ENCODE measurements at regions not wholly inside any gene's neighbourhood (a gene's known extent, or its start where the extent isn't known, plus 50 kb on each side); places are given as distances from the start of the nearest gene placed in this dataset.

DNA sequence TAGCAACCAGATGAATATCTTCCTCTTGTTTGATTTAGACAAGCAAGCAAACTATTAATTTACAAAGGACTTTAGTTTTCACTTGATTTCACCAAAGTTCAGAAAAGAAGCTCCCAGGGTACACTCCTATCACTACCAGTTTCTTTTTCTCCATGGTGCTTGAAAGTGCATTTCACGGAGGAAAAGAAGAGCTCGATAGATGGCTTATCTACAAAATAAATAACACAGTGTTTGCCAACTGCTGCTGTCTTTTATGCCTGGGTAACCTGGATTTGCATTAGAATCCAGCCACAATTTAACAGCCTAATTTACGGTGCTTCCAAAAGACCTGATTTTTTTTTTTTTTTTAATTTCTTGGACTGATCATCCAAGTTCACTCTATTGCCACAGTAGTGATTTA is 275.7 kb downstream of the GPR37 start (continued):
- TF ChIP-seq, protein P1, sequence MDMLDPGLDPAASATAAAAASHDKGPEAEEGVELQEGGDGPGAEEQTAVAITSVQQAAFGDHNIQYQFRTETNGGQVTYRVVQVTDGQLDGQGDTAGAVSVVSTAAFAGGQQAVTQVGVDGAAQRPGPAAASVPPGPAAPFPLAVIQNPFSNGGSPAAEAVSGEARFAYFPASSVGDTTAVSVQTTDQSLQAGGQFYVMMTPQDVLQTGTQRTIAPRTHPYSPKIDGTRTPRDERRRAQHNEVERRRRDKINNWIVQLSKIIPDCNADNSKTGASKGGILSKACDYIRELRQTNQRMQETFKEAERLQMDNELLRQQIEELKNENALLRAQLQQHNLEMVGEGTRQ (IDR thresholded peaks at IDR 0.05; ENCODE audit: low read depth, low read length) = no peak
- TF ChIP-seq, protein P1 (CRISPR knock-in tag; IDR thresholded peaks at IDR 0.05; ENCODE audit: borderline replicate concordance) = no peak
- TF ChIP-seq ZC3H4 (CRISPR knock-in tag; IDR thresholded peaks at IDR 0.05; ENCODE audit: borderline replicate concordance) (no peak), FOXP1 (IDR thresholded peaks at IDR 0.05) (no peak), FOXP1 (CRISPR knock-in tag; IDR thresholded peaks at IDR 0.05) (peak; percentile 31; the same call in 1 of the 2 replicates), CREB1 (IDR thresholded peaks at IDR 0.05) (no peak), CREB1 (CRISPR knock-in tag; IDR thresholded peaks at IDR 0.05) (no peak), KDM1A (CRISPR knock-in tag; IDR thresholded peaks at IDR 0.05) (no peak), ZFP36L1 (CRISPR knock-in tag; IDR thresholded peaks at IDR 0.05) (no peak), SOX6 (IDR thresholded peaks at IDR 0.05) (no peak), SOX6 (CRISPR knock-in tag; IDR thresholded peaks at IDR 0.05) (0 out of 2 replicates have a peak, but pooled peaks have one; percentile 20), FOXM1 (CRISPR knock-in tag; IDR thresholded peaks at IDR 0.05) (no peak)
- TF ChIP-seq, protein P2, sequence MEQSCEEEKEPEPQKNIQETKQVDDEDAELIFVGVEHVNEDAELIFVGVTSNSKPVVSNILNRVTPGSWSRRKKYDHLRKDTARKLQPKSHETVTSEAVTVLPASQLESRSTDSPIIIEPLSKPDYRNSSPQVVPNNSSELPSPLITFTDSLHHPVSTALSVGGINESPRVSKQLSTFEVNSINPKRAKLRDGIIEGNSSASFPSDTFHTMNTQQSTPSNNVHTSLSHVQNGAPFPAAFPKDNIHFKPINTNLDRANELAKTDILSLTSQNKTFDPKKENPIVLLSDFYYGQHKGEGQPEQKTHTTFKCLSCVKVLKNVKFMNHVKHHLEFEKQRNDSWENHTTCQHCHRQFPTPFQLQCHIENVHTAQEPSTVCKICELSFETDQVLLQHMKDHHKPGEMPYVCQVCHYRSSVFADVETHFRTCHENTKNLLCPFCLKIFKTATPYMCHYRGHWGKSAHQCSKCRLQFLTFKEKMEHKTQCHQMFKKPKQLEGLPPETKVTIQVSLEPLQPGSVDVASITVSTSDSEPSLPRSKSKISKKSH (CRISPR knock-in tag; IDR thresholded peaks at IDR 0.05; ENCODE audit: borderline replicate concordance) = no peak
- TF ChIP-seq, protein P3, sequence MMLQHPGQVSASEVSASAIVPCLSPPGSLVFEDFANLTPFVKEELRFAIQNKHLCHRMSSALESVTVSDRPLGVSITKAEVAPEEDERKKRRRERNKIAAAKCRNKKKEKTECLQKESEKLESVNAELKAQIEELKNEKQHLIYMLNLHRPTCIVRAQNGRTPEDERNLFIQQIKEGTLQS (CRISPR knock-in tag; IDR thresholded peaks at IDR 0.05) = no peak
- TF ChIP-seq, protein P4, sequence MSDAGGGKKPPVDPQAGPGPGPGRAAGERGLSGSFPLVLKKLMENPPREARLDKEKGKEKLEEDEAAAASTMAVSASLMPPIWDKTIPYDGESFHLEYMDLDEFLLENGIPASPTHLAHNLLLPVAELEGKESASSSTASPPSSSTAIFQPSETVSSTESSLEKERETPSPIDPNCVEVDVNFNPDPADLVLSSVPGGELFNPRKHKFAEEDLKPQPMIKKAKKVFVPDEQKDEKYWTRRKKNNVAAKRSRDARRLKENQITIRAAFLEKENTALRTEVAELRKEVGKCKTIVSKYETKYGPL (CRISPR knock-in tag; IDR thresholded peaks at IDR 0.05) = no peak
- TF ChIP-seq, protein P5, sequence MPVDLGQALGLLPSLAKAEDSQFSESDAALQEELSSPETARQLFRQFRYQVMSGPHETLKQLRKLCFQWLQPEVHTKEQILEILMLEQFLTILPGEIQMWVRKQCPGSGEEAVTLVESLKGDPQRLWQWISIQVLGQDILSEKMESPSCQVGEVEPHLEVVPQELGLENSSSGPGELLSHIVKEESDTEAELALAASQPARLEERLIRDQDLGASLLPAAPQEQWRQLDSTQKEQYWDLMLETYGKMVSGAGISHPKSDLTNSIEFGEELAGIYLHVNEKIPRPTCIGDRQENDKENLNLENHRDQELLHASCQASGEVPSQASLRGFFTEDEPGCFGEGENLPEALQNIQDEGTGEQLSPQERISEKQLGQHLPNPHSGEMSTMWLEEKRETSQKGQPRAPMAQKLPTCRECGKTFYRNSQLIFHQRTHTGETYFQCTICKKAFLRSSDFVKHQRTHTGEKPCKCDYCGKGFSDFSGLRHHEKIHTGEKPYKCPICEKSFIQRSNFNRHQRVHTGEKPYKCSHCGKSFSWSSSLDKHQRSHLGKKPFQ (CRISPR knock-in tag; IDR thresholded peaks at IDR 0.05; ENCODE audit: insufficient replicate concordance) = no peak
- TF ChIP-seq, protein P6, sequence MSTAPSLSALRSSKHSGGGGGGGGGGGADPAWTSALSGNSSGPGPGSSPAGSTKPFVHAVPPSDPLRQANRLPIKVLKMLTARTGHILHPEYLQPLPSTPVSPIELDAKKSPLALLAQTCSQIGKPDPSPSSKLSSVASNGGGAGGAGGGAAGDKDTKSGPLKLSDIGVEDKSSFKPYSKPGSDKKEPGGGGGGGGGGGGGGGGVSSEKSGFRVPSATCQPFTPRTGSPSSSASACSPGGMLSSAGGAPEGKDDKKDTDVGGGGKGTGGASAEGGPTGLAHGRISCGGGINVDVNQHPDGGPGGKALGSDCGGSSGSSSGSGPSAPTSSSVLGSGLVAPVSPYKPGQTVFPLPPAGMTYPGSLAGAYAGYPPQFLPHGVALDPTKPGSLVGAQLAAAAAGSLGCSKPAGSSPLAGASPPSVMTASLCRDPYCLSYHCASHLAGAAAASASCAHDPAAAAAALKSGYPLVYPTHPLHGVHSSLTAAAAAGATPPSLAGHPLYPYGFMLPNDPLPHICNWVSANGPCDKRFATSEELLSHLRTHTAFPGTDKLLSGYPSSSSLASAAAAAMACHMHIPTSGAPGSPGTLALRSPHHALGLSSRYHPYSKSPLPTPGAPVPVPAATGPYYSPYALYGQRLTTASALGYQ (CRISPR knock-in tag; IDR thresholded peaks at IDR 0.05) = 0 out of 2 replicates have a peak, but pooled peaks have one; percentile 22
- TF ChIP-seq, protein P7, sequence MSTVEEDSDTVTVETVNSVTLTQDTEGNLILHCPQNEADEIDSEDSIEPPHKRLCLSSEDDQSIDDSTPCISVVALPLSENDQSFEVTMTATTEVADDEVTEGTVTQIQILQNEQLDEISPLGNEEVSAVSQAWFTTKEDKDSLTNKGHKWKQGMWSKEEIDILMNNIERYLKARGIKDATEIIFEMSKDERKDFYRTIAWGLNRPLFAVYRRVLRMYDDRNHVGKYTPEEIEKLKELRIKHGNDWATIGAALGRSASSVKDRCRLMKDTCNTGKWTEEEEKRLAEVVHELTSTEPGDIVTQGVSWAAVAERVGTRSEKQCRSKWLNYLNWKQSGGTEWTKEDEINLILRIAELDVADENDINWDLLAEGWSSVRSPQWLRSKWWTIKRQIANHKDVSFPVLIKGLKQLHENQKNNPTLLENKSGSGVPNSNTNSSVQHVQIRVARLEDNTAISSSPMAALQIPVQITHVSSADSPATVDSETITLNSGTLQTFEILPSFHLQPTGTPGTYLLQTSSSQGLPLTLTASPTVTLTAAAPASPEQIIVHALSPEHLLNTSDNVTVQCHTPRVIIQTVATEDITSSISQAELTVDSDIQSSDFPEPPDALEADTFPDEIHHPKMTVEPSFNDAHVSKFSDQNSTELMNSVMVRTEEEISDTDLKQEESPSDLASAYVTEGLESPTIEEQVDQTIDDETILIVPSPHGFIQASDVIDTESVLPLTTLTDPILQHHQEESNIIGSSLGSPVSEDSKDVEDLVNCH (CRISPR knock-in tag; IDR thresholded peaks at IDR 0.05) = no peak
- TF ChIP-seq, protein P8, sequence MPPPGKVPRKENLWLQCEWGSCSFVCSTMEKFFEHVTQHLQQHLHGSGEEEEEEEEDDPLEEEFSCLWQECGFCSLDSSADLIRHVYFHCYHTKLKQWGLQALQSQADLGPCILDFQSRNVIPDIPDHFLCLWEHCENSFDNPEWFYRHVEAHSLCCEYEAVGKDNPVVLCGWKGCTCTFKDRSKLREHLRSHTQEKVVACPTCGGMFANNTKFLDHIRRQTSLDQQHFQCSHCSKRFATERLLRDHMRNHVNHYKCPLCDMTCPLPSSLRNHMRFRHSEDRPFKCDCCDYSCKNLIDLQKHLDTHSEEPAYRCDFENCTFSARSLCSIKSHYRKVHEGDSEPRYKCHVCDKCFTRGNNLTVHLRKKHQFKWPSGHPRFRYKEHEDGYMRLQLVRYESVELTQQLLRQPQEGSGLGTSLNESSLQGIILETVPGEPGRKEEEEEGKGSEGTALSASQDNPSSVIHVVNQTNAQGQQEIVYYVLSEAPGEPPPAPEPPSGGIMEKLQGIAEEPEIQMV (CRISPR knock-in tag; IDR thresholded peaks at IDR 0.05; ENCODE audit: low read depth) = no peak
